Hepatocyte (in vitro differentiated cells): ENCODE measurements at regions not wholly inside any gene's neighbourhood (a gene's known extent, or its start where the extent isn't known, plus 50 kb on each side); places are given as distances from the start of the nearest gene placed in this dataset.

ENCODE experiments used
- EZH2 ChIP-seq: fragments of 200-600 bp; sonication (generic); IDR thresholded peaks from 2 replicates; pipeline ENCODE4 v1.6.1; 2016; ENCODE audit warnings: antibody characterized with exemption, mild to moderate bottlenecking, borderline replicate concordance
- EZH2phosphoT487 ChIP-seq: fragments of 200-600 bp; sonication (generic); IDR thresholded peaks from one replicate; pipeline ENCODE4 v1.6.1; 2018; ENCODE audit warnings: antibody characterized with exemption, mild to moderate bottlenecking, low read depth, moderate library complexity; ENCODE audit not compliant: unreplicated experiment, severe bottlenecking
- TF ChIP-seq, protein P1 (sequence below): fragments of 200-600 bp; sonication (generic); IDR thresholded peaks from 2 replicates; pipeline ENCODE4 v1.5.1; 2016; ENCODE audit warnings: antibody characterized with exemption, mild to moderate bottlenecking; ENCODE audit not compliant: poor library complexity

DNA sequence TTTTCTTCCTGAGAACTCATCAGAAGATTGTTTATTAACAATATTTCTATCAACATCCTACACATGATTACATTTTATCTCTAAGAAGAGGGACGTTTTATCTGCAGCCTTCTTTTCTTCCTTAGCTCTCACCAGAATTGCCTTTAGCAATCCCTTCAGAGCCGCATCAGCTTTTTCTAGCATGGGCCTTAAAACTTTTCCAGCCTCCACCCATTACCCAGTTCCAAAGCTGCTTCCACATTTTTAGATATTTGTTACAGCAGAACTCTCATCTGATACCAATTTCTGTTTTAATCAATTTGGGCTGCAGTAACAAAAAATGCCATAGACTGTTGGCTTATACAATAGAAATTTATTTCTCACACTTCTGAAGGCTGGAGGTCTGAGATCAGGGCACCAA, 281.5 kb downstream of the THBS2 start:
- TF ChIP-seq, protein P1, sequence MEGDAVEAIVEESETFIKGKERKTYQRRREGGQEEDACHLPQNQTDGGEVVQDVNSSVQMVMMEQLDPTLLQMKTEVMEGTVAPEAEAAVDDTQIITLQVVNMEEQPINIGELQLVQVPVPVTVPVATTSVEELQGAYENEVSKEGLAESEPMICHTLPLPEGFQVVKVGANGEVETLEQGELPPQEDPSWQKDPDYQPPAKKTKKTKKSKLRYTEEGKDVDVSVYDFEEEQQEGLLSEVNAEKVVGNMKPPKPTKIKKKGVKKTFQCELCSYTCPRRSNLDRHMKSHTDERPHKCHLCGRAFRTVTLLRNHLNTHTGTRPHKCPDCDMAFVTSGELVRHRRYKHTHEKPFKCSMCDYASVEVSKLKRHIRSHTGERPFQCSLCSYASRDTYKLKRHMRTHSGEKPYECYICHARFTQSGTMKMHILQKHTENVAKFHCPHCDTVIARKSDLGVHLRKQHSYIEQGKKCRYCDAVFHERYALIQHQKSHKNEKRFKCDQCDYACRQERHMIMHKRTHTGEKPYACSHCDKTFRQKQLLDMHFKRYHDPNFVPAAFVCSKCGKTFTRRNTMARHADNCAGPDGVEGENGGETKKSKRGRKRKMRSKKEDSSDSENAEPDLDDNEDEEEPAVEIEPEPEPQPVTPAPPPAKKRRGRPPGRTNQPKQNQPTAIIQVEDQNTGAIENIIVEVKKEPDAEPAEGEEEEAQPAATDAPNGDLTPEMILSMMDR: no peak
- TF ChIP-seq EZH2: no peak
- TF ChIP-seq EZH2phosphoT487: no peak
